NCI-H1105 (cell line): ENCODE measurements at regions not wholly inside any gene's neighbourhood (a gene's known extent, or its start where the extent isn't known, plus 50 kb on each side); places are given as distances from the start of the nearest gene placed in this dataset.
A peak's percentile ranks its signal among the peaks of the same experiment; 100 is the strongest.

ENCODE experiments used
- DNase-seq: peaks from one replicate; lab custom pipeline; 2025; lab: John Stamatoyannopoulos, UW

DNA sequence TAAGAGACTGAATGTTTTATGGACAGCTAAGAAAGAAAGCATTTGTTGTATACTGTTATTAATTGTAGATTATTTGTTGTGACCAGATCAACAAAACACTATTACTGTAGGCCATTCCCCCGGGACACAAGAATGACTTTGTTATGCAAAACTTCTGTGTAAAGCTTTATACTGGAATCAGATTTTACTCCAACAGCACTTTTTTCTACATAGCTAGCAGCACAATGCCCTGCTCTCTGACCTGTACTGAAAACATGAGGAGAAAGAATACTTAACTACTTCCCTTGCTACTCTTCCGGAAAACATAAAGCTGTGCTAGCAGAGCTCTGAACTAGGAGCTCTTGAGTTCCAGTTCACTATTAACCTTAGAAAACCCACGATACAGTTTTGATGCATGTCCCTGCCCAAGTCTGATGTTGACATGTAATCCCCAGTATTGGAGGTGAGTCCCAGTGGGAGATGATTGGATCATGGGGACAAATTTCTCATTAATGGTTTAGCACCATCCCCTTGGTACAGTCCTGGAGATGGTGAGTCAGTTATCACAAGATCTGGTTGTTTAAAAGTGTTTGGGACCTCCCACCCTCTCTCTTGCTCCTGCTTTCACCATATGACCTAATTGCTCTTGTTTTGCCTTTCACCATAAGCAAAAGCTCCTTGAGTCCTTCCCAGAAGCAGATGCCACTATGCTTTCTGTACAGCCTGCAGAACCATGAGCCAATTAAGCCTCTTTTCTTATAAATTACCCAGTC, 601.1 kb upstream of the PIK3C3 start:
- no peak for DNase-seq

DNA sequence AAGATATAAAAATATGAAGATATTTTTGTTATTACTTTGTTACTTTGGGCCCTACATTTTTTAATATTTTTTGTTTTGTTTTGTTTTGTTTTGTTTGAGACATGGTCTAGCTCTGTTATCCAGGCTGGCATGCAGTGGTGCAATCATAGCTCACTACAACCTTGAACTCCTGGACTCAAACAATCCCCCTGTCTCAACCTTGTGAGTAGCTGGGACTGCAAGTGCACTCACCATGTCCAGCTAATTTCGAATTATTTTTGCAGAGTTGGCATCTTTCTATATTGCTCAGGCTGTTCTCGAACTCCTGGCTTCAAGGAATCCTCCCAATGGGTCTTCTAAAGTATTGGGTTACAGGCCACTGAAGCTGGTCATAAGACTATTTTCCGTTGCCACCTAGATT, 603.6 kb upstream of the PIK3C3 start:
- no peak for DNase-seq

DNA sequence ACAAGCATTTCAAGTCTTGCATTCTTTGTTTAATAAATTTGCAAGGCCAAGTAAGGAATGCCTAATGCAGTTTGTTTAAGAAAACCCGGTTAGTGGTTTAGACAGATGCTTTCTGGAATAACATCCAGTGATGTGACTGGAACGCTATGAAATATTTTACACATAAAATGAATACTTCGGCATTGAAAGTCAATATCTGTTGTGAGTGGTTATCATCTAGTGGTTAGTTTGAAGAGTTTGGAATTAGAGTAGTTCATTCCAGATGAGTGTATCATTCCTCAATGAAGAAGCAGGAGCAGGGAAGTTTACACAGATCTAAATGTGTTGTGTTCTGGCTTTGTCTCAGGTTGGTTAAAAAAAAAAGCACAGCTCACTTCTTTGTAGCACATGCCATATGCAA, 608.0 kb upstream of the PIK3C3 start:
- DNase-seq = no peak

DNA sequence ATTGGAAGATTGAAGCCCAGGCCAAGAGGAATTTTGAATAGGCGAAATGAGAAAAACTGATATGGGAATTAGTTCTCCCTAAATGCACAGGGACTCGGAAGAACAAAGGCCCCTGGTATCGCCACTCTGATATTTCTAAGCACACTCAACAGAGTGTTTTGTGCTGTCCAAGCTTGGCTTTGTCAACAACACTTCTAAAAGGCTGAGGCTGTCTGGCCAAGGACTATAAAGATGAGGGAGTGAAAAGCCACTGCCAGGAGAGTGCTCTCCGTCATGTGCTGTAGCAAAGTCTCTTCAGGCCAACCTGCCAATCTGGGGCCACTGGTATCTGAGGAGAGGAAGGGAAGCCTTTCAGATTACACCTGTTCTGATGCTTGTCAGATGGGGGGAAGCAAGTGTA, 611.2 kb upstream of the PIK3C3 start:
- no peak for DNase-seq

DNA sequence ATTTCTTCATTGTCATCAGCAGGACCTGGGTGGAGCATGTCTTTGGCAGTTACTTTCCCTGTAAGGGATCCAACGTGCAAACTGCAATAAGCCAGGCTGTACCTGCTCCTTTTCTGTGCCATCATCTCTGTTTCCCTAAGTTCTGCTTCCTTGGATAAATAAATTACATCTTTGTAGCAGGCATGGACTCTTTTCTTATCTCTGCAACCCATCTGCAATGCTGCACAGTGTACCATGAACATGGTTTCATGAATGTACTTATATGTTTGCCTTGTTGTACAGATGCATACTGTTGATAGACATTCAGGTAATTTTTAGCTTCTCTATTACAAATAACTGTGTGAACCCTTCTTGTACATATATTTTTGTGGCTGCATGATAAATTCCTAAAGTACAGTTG, 616.7 kb upstream of the PIK3C3 start:
- no peak for DNase-seq

DNA sequence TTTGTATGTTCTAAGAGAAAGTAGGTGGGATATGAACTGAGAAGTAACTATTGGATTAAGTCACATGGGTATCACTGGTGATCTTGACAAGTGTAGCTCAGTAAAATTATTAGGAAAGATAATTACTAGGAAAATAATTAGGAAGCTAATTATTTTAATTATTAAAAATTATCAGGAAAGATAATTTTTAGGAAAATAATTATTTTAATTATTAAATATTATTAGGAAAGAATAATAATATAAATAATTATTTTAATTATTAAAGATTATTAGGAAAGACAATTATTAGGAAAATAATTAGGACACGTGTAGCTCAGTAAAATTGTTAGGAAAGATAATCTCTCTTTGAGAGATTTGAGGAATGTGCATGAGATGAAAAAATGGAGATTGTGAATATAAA, 623.4 kb upstream of the PIK3C3 start:
- DNase-seq = no peak

DNA sequence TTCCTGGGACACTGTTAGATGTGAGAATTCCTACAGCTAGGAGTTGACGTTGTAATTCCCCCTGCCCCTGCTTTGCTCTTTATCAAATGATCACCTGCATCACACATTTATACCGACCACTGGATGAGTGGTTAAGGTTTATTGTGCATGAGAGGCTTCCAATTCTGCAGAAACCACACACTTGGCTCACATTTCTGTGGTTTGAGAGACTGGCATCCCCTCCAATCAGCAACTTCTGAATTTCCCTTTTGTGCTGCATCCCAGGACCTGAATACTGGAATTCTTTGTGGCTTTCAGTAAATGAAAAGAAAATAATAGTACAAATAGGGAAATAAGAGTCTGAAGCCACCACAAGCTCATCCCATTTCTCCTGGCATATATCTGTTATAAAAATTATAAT, 628.7 kb upstream of the PIK3C3 start:
- no peak for DNase-seq

DNA sequence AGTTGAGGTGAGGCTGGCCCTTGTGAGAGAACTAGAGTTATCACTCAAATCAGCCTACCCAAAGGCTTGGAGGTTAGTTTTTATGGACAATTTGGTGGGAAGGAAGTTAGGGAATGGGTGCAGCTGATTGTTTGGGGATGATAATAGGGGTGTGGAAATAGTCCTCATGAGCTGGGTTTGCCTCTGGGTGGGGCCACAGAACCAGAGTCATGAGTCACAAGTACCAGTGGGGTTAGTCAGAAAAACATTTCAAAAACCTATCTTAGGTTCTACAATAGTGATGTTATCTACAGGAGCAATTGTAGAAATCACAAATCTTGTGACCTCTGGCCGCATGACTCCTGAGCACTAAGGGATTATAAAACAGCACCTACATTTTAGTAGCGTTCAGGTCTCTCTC, 630.1 kb upstream of the PIK3C3 start:
- DNase-seq = no peak

DNA sequence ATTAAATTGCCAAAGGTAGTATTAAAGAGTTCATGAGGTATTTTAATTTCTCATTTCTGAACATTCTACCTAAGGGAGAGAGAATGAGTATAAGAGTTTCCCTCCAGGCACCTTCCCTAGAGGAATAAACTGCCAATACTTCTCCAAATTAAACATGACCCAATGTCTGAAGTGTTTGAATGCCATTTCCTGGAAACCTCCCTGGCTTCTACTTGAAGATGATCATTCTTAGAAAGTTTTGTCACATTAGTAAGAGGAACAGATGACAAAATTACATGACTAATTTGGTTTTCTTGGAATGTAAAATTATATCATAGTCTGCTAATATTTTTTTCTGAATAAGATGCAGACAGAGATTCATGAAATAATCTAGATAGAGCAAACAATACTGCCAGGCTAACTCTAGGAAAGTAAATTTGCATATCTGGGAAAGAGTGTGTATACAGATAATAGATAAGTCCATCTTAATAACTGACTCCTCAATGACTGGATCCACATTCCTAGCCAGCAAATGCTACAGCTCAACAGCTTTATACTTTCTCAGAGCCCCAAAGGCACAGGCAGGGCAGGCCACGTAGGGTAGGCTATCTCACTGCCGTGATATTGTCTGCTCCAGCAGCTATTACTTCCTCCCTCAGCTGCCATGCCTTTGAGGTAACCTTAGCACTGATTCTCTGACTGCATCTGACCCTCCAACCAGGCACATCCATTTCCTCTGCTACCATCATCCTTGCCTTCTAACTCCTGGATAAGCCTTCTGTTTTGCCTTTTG, 630.8 kb upstream of the PIK3C3 start:
- DNase-seq = no peak

DNA sequence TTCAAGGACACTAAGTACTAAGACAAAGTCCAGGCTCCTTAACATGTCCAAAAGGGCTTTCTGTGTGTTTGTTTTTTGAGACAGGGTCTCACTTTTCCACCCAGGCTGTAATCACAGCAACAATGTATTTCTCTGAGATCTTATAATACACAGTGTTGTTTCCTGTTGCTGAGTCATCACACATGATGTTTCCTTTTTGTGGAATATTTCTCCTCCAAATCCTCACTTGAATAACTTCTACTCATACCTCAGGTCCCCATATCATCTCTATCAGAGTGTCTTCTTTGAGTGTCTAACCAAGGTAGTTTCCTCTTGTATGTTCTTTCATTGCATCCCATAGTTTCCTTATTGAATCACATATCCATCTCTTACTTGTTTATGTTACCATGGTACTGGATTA, 632.0 kb upstream of the PIK3C3 start:
- no peak for DNase-seq

DNA sequence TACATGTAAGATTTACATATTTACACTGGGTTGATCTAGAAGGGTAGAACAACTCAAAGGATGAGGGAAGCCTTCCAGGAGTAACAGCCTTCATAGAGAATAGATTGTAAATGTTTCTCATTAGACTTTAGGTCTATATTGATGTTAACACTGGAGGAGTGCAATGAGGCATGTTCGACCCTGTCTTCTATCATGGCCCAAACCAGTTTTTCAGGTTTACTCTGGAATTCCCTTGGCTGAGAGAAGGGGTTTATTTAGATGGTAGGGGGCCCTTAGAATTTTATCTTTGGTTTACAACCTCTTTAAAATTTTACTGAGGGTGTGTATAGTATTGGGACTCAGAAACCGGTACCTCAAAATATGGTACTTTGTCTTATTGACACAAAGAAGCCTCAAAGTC, 634.9 kb upstream of the PIK3C3 start:
- peak; percentile 20 for DNase-seq

DNA sequence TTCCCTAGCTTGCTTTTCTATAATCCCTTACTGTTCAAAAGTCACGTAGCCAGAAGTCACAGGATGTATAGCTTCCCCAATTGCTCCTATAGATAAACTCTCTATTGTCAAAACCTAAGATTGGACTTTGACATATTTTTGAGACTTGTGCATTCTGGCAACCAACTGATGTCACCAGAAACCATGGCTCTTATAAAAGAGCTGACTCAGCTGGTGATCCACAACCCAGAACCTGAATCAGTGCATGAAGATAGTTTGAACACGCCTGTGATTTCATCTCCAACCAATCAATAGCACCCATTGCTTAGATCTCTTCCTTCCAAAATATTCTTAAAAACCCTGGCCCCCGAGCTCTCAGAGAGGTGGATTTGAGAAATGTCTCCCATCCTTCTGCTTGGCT, 639.9 kb upstream of the PIK3C3 start:
- DNase-seq = no peak

DNA sequence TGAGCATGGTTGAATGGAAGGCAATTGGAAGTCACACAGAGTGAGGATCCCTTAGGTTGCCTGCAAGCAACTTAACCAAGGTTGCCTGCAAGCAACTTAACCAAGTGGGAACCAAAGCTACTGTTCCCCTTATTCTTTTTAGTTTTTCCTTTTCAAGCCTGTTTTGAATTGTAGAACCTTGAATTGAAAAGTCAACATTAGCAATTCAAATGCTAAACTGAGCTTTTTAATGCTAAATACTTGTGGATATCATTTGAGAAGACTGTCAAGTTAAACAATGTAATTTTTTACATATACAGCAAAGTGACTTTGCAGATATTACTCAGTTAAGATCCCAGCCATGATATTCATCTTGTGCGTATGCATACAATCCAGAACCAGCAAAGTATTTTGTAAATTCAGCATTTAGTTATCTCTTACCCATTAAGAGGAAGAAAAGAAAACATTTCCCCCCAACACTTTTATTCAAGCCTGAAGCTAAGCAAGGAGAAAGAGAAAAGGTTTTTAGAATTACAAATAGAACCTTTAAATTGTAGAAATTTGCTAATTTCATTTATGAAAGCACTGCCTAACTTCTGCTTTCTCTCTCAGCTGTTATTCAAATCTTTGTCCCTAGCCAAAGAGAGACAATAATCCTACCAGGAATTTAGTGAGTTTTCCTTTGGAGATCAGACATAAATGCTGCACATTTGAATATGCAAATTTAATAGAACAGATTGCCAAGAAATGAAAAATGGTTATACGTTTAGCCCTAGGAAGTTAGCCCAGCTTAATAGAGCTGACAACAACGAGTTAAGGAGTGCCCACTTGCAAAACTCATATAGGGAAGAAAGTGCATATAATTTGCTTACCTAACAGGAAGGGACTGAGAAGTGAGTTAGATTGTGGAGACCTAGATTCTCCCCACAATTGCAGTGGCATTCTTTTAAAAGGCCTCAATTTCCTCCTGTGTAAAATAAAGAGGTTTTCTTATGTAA, 643.2 kb upstream of the PIK3C3 start:
- DNase-seq = no peak

DNA sequence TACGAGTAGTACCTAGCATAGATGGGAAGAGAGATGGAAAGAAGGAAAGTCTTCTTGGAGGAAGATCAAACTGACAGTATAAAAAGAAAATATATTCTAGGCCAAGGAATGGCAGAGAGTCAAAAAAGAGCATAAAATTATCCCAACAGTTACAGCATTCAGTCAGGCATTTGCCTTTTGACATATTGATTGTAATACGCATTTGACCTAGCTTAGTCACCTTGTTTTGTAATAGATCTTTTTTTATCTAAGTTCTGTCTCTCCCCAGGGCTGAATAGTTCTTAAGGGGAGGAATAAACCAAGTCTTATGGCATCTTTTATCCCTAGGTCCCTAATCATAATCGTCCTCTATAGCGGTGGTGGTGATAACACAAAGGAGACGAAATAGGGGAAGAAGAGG, 657.3 kb upstream of the PIK3C3 start:
- DNase-seq = no peak

DNA sequence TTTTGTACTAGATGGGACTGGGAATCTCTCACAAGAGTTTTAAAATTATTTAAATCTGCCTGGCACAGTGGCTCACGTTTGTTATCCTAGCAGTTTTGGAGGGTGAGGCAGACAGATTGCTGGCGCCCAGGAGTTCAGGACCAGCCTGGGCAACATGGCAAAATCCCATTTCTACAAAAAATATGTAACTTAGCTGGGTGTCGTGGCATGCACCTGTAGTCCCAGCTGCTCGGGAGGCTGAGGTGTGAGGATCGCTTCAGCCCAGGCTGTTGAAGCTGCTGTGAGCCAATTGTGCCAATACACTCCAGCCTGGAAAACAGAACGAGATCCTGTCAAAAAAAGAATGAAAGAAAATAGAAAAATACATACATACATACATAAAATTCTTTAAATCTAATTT, 685.7 kb upstream of the PIK3C3 start:
- DNase-seq = no peak

DNA sequence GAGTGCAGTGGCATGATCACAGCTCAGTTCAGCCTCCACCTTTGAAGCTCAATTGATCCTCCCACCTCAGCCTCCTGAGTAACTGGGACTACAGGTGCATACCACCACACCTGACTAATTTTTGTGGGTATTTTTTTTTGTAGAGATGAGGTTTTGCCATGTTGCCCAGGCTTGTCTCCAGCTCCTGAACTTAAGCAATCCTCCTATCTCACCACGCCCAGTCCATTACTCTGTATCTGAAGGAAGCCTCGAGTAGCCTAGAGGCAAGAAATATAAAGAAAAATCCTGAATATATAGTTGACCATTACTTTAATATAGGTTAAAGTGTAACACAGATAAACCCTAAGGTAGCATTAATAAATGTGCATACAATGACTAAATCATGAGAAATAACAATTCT, 686.8 kb upstream of the PIK3C3 start:
- DNase-seq = no peak

DNA sequence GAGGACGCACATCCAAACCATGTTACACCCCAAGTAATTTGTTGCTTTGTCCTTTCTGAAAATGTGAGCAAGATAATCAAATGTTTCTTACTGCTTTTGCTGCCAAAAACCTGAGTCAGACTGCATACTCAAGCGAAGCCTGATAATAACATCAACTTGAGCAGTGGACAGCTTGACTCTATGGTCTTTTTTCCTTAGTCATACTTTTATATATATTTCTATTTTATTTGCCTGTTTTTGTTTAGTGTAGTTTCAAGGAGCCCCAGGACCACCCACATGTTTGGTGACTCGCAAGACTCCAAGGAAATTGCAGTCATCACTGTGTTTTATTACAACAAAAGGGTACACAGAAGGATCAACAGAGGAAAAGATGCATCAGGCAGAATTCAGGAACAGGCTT, 688.4 kb upstream of the PIK3C3 start:
- no peak for DNase-seq

DNA sequence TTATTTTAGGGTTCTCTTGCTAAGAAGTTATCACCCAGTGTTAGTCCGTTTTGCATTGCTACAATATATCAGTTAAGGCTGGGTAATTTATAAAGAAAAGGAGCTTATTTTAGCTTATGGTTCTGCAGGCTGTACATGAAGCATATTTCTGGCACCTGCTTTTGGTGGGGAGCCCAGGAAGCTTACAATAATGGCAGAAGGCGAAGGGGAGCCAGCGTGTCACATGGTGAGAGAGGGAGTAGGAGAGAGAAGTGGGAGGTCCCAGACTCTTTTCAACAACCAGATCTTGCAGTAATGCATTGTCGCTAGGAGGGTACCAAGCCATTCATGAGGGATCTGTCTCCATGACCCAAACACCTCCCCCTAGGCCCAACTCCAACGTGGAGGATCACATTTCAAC, 688.8 kb upstream of the PIK3C3 start:
- DNase-seq = no peak

DNA sequence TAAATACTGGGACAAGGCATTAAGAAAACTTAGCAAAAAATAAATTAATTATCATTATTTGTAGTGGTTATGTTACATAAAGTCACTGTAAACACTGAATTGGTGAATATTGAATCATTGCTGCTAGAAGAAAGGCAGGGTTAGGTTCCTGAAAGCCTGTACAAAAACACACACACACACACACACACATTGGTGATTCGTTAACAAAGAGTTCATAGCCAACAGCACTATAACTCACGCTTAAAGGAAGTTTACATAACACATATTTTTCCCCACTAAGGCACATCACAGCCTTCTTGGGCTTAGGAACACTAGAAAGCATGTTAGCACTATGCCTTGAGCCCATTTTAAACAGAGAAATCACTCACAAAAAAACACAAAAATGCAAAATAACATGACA, 690.0 kb upstream of the PIK3C3 start:
- no peak for DNase-seq

DNA sequence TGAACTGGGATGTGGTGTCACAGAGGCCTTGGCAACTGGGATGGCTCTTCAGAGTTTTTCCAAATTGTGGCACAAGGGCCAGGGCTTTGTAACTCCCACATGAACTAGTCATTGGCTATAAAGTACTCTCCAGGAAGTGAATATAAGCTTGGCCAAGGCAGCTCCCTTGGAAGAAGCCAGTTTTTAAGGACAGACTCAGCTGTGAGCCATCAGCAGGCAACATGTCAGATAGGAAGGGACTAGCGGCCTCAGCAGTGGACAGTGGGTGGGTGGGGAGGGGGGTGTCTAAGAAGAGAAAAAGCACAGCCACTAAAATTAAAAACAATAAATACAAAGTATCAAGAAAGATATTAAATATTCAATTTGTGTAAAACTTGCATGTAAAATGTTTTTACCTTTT, 691.1 kb upstream of the PIK3C3 start:
- no peak for DNase-seq

DNA sequence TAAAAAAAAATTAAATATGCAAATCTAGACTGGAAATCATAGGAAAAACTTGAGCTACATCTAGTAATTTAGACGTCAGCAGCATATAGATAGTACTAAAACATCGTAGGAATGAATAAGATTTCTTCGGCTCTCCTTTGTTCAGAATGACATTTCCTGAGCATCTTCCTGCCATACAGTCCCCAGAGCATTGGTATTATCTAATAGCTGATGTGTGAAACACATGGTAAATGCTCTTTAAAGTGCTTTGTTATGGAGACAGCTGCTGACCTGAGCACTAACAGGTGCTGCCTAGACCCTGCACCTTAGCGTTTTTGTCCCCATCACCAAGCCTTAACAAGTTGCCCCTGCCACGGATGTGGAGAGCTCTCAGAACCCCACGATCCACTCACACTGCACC, 692.3 kb upstream of the PIK3C3 start:
- no peak for DNase-seq

DNA sequence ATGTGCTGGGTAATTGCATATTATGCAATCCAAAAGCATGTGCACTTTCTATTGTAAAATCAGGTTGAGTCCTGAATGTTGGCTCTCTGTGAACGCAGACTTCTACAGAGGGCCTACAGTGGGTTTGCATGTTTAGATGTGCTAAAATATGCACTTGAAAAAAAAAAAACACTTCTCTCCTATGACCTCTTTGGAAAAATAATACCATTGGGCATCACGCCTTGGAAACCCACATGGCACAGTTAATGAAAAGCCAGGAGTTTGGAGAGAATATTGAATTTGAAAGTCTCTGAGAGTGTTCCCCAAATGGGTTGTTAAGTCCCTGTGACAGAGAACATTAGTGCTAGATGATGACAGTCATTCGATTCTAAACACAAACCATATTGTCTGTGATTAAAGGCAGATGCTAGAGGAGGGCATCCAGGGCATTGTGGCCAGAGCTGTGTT, 710.4 kb upstream of the PIK3C3 start:
- no peak for DNase-seq

DNA sequence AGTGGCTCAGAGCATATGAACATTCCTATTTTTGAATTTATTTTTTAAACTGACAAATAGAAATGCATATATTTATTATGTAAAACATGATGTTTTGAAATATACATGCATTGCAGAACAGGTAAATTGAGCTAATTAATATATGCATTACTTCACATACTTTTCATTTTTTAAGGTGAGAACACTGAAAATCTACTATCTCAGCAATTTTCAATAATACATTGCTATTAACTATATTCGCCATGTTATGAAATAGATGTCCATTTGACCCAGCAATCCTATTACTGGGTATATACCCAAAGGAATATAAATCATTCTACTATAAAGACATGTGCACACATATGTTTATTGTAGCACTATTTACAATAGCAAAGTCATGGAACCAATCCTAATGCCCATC, 717.7 kb upstream of the PIK3C3 start:
- no peak for DNase-seq
